Daoy (cell line): ENCODE measurements at regions not wholly inside any gene's neighbourhood (a gene's known extent, or its start where the extent isn't known, plus 50 kb on each side); places are given as distances from the start of the nearest gene placed in this dataset.
"Not testable (repeated sequence)": the region's sequence is repeated elsewhere in the genome, so short reads cannot be mapped to it uniquely, and the experiment has no call there.

Experiments
- DNase-seq: peaks from one replicate; pipeline ENCODE4 v3.0.0-alpha.2; 2015; ENCODE audit warnings: low read depth

- no peak for DNase-seq
Observed at GRCh38 chr14:97791906-97792305, 994.7 kb downstream of the VRK1 start.

- DNase-seq, result no peak
Observed at GRCh38 chr14:97796511-97796910, 999.3 kb downstream of the VRK1 start.

GRCh38 chr14:97798176-97798575 is 1001.0 kb downstream of the VRK1 start:
- no peak for DNase-seq

- DNase-seq, result peak; percentile 17
Observed at GRCh38 chr14:97802430-97803373, 1005.5 kb downstream of the VRK1 start.

- no peak for DNase-seq
Observed at GRCh38 chr14:97804056-97804455, 1006.9 kb downstream of the VRK1 start.

GRCh38 chr14:97806891-97807290 is 1009.7 kb downstream of the VRK1 start:
- DNase-seq, result no peak

GRCh38 chr14:97808541-97808940 is 1011.4 kb downstream of the VRK1 start:
- DNase-seq, result not testable (repeated sequence)

GRCh38 chr14:97813556-97813955 is 1016.4 kb downstream of the VRK1 start:
- no peak for DNase-seq

GRCh38 chr14:97820781-97821180 is 1023.6 kb downstream of the VRK1 start:
- DNase-seq, result no peak

- DNase-seq, result no peak
Observed at GRCh38 chr14:97824218-97824617, 1027.0 kb downstream of the VRK1 start.

GRCh38 chr14:97827746-97828145 is 1030.6 kb downstream of the VRK1 start:
- no peak for DNase-seq

GRCh38 chr14:97832776-97833175 is 1035.6 kb downstream of the VRK1 start:
- DNase-seq, result no peak

- no peak for DNase-seq
Observed at GRCh38 chr14:97838986-97839385, 1041.8 kb downstream of the VRK1 start.

- DNase-seq, result no peak
Observed at GRCh38 chr14:97840159-97840558, 1043.0 kb downstream of the VRK1 start.

GRCh38 chr14:97841762-97842161 is 1044.6 kb downstream of the VRK1 start:
- no peak for DNase-seq

- no peak for DNase-seq
Observed at GRCh38 chr14:97843066-97843465, 1045.9 kb downstream of the VRK1 start.

GRCh38 chr14:97844042-97844441 is 1046.9 kb downstream of the VRK1 start:
- DNase-seq, result no peak

- no peak for DNase-seq
Observed at GRCh38 chr14:97846156-97846555, 1049.0 kb downstream of the VRK1 start.

- DNase-seq, result no peak
Observed at GRCh38 chr14:97848317-97848980, 1051.3 kb downstream of the VRK1 start.

- DNase-seq, result no peak
Observed at GRCh38 chr14:97850466-97850865, 1053.3 kb downstream of the VRK1 start.

- DNase-seq, result no peak
Observed at GRCh38 chr14:97850886-97851285, 1053.7 kb downstream of the VRK1 start.

- no peak for DNase-seq
Observed at GRCh38 chr14:97851428-97851995, 1054.3 kb downstream of the VRK1 start.

GRCh38 chr14:97854918-97855317 is 1057.7 kb downstream of the VRK1 start:
- DNase-seq, result no peak
